Activated CD8-positive, alpha-beta memory T cell treated with anti-CD3 and anti-CD28 coated beads for 4 hours (primary cell): ENCODE measurements at regions not wholly inside any gene's neighbourhood (a gene's known extent, or its start where the extent isn't known, plus 50 kb on each side); places are given as distances from the start of the nearest gene placed in this dataset.
"Not testable (repeated sequence)": the region's sequence is repeated elsewhere in the genome, so short reads cannot be mapped to it uniquely, and the experiment has no call there.

Experiments
- DNase-seq, 2 donors: peaks; one replicate each; pipeline ENCODE4 v3.0.0-alpha.2; 2020; ENCODE audit warnings: low read depth in 2 of 2

DNA sequence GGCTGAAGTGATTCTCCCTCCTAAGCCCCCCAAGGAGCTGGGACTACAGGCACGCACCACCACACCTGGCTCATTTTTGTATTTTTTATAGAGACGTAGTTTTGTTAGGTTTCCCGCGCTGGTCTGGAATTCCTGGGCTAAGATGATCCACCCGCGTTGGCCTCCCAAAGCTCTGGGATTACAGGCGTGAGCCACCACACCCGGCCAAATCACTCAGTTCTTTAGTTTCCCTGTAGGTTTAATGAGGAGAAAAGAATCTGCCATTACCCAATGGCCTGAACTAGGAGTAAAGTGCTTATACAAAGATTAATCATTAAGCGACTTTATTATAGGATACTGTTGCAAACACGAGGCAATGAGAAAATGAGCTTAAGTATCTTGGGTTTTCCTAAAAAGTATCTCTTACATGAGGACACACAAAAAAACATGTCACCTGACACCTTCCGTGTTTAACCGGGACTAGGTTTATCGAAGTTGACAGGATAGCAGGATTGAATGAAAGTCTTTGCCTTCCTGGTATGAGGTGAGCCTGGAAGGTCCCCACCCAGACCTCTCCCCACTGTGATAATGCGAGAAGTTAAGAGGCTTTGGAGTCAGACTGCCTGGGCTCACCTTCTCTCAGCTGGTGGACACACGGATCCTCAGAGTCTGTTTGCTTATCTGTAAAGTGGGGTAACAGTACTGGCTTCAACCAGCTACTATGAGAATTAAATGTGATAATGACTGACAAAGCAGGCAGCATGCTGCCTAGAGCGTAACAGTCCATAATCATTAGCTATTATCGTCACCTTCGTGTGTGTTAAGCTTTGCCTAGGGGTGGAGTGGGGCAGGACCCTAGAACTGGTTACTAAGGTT, 133.5 kb upstream of the KRAS start:
- no peak for DNase-seq

DNA sequence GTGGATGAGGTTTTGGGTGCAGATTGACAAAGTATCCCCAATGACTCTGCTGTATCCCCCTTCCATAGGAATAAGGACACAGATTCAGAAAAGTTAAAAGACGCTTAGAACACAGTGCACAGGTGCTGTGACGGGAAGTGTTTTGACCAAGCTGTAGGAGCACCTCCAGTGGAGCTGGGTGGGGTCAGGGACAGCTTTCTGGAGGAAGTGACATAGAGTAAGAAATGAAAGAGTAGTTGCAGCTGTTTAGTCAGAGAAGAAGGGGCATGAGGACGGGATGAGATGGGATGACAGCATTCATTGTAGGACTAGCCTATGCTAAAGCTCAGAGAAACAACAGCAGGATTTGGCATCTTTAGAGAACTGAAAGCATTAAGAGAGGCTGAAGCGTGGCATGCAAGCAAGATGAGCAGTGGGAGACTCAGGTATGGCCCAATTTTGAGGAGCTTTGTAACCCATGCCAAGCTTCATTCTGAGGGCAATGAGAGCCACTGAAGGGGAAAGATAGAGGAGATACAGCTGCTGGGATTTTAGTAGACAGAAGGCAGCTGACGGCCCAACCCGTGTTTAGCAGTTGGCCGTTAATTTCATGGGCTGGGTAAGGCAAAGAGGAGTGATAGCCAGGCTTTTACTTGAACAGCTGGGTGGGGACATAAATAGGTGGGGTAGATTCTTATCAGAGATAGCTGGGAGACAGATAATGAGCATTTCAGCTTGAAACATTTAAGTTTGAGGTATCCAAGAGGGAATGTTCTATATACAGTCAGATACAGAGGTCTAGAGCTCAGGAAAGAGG, 131.8 kb upstream of the KRAS start:
- no peak for DNase-seq

DNA sequence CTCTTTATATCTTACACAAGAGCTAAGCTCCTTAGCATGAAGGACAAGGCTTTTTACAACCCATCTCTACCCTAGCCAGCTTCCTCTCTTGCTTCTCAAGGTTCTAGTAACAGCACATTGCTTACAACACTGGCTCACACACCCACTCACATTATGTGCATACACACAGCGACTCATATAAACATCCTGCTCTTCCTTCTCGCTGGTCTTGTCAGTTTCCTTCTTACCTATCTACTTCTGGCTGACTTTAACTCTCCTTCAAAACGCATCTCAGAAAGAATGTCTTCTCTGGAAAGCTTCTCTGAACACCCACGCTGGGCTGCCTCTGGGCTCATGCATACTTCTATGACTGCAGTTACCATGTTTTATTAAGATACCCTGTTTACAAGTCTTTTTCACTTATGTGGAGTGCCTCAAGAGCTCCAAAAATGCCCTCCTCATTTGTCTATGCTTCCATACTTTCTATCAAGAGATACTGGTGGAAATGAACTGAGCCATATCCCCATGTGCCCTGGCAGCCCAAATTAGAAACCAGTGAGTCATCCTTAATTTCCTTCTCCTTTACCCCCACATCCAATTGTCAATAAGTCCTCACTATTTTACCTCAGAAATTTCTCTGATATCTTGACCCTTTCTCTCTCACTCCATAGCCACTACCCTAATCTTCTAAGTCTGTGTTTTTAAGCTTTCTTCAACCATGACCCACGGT, 126.9 kb upstream of the KRAS start:
- no peak for DNase-seq

DNA sequence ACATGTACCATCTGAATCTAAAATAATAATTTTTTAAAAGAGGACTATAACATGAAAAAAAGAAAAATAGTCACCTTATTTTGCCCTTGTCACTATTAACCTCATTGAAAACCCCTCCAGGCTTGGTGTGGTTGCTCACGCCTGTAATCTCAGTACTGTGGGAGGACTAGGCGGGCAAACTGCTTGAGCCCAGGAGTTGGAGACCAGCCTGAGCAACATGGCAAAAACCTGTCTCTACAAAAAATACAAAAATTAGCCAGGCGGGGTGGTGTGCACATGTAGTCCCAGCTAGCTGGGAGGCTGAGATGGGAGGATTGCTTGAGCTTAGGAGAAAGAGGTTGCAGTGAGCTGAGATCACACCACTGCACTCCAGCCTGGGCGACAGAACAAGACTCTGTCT, 126.3 kb upstream of the KRAS start:
- DNase-seq = no peak

DNA sequence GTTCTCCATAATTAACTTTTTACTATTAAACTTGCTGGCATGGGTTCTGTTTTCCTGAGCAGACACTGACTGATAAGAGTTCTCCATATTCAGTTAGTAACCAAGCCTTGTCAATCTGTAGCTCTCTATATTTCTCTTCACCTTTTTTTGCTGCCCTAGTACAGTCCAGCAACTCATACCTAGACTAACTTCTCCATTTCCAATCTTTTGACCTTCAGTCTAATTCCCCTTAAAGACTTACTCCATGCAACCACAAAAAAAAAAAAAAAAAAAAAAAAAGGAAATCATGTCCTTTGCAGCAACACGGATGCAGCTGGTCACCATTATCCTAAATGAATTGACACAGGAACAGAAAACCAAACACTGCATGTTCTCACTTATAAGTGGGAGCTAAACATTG, 125.7 kb upstream of the KRAS start:
- DNase-seq = no peak

DNA sequence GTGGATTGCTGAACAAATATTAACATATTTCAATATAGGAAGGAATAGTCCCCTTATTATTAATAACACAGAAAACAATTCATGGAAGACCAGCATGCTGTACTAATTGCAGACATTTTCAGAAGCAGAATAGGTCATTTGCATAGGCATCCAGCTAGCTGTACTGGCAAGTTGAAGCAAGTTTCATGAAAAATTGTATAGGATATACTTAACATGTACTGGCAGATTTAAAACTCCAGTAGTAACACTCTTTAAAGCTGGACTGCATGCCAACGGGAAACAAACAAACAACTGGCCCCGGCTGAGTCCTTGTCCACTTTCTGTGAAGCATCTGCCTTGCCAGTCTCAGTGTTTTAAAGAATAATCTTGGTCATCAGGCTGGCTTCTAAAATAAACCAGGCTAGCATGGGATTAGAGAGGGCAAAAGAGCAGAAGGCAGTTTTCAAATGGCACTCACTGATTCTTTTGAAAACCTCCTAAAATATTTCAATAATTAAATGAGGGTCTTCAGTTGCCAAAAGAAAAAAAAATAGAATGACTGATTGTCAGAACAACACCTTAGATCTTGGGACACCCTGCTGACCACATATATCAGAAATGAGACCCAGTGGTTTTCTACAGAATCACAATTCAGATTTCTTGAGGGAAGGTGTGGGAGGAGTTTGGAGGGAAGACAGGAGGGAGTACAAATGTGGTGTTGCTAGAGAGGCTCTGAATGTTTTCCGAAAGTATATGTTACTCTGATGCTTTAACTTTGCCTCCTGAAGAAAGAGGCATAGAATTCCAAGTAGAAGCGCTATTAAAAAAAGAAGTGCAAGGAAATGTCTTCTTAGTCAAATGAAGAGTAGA, 122.5 kb upstream of the KRAS start:
- DNase-seq = no peak

DNA sequence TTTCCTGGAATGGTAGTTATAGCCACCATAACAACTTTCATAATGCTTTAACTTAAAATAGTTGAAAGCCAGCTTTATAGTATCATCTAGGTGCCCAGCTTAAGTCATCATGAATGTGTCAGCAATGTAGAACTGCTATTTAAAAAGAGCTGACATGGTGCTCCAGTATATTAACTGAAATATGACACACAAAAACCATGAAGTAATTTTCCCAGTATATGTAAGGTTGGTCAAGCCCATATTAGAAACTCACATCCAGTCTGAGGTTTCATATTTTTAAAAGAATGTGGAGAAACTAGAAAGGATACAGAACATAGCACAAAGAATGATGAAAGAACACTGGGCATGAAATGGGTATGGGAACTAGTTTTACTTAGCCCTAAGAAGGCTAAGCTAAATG, 121.3 kb upstream of the KRAS start:
- no peak for DNase-seq

DNA sequence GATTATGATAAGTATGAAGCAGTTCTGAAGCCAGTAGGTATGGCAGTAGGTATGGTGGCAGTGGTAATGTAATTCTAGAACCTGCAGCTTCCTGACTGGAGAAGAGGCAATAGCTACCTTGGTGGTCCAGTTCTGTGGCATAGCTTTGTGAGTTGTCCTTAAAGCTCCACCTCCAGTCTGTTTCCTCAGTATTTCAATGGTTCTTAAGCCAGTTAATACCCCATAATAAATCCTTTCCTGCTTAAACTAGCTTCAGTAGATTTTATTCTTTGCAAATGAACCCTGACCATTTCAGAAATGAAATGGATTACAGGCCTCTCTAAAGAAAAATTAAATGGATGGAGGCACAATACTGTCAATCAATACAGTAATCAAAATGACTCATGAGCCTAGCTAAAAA, 117.8 kb upstream of the KRAS start:
- no peak for DNase-seq

DNA sequence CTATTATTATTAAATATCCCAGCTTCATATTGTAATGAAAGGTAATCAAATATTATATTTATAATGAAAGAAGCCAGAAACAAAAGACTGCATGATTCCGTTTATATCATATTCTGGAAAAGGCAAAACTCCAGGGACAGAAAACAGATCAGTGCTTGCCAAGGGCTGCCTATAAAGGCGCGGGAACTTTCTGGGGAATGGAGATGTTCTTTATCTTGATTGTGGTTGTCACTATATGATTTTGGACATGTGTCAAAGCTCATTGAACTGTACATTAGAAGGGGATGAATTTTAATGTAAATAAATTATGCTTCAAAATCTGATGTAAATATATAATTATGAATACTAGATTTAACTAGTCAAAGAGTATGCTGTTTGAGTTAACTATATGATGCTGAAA, 115.4 kb upstream of the KRAS start:
- no peak for DNase-seq

DNA sequence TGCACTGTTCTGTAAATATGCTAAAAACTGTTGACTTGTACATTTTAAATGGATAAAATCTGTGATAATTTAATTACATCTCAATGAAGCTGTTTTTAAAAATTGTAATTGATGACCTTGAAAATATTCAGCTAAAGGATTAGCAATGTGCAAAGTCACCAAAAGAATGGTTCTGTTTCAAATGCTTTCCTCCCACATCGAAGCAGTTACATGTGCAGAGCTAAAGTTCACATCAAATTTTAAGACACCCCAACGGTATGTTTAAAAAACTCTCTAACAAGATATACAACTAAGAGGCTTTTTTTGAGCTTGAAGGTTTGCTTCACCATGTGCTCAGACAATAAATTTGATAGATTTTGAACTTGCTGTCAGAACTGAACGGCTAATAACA, 114.6 kb upstream of the KRAS start:
- DNase-seq = no peak

DNA sequence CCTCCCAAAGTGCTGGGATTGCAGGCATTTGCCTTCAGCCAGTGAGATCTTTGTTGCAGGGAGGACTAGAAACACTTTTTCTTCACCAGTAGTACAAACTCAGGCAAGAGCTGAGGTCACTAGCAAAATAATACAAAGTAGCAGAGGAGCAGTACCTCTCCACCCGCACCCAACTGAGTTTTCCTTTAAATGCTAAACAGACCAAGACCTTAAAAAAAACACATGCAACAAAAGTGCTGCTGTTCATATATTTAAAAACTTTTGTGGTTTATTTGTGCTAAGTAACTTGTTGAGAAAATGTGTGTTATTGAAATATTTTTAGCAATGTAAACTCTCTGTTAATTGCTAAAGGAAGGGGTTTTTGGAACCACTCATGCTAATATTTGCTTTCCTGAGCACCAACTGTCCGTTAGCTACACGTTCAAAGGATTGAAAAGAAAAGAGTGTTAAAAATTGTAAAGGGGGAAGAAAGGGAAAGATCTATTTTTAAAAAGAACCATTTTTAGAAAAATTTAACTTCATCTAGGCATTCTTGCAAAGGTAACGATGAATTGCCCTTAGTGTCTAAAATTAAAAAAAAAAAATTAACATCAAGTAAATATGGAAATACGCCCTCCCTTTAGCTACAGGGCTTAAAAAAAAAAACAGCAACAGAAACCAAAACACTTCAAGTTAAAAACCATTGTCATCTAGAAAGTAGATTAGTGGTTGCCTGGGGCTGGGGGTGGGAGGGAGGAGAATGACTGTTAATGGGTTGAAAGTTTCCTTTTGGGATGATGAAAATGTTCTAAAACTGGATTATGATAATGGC, 114.0 kb upstream of the KRAS start:
- no peak for DNase-seq

DNA sequence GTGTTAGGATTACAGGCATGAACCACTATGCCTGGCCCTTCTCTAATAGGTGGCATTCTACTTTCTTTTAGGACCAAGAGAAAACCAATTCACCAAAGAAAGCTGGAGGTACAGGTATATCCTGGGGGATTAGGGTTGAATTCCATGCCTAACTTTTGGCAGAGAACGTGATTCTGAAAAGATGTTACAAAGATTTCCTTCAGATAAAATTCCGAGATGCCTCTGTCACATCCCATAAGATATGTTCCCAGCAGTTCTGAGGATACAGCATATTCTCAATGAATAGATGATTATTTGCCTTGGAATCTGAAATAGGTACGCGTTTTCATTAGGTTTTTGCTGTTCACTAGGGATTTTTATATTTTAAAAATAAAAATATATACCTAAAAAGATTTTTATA, 111.9 kb upstream of the KRAS start:
- no peak for DNase-seq

DNA sequence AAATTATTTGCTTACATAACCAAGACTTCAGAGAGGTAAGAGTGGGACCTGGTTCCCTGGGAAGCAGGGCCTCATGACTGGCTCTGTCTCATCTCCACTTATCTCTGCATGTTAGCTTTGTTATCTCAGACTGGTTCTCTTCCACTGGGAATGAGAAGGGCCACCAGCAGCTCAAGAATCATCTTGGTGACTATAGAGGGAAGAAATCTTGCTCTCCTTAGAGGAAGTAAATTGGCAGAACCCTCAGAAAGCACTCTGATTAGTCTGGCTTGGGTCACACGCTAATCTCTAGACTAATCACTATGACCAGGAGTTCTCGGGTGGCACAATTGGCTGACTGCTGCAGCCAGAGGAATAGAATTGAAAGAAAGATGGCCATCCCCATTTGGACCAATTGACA, 110.8 kb upstream of the KRAS start:
- no peak for DNase-seq

DNA sequence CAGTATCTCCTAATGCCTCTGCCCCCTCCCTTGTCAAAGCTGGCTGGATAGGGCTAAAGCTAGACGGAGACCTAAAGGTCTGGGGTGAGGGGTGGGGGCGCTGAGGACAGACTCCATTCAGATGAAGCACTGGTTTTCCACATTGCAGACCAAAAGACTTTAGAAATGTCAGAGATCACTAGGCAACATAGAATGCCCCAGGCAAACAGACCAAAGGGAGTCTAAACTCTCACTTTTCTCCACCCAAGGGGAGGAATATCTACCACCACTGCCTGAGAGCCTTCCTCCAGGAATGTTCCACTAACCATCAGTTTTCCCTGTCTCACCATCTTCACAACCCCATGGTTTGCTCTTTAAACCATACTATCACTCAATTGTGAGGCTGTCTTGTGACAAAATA, 106.9 kb upstream of the KRAS start:
- no peak for DNase-seq

DNA sequence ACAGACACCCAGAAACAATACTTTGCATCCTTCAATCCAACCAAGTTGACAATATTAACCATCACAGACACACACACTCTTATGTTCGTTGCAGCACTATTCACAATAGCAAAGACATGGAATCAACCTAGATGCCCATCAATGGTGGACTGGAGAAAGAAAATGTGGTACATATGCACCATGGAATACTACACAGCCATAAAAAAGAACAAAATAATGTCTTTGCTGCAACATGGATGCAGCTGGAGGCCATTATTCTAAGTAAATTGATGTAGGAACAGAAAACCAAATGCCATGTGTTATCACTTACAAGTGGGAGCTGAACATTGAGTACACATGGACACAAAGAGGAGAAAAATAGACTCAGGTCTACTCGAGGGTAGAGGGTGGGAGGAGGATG, 102.2 kb upstream of the KRAS start:
- DNase-seq = not testable (repeated sequence)

DNA sequence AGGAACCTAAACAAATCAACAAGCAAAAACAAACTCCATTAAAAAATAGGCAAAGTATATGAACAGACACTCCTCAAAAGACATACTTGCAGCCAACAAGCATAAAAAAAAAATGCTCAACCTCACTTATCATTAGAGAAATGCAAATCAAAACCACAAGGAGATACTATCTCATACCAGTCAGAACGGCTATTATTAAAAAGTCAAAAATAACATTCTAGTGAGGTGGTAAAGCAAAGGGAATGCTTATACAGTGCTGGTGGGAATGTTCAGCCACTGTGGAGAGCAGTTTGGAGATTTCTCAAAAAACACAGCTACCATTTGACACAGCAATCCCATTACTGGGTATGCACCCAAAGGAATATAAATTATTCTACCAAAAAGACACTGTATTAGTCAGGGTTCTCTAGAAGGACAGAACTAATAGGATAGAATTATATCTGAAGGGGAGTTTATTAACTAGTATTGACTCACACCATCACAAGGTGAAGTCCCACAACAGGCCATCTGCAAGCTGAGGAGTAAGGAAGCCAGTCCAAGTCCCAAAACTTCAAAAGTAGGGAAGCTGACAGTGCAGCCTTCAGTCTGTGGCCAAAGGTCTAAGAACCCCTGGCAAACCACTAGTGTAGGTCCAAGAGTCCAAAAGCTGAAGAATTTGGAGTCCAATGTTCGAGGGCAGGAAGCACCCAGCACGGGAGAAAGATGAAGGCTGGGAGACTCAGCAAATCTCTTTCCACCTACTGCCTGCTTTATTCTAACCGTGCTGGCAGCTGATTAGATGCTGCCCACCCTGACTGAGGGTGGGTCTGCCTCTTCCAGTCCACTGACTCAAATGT, 101.6 kb upstream of the KRAS start:
- DNase-seq = no peak

DNA sequence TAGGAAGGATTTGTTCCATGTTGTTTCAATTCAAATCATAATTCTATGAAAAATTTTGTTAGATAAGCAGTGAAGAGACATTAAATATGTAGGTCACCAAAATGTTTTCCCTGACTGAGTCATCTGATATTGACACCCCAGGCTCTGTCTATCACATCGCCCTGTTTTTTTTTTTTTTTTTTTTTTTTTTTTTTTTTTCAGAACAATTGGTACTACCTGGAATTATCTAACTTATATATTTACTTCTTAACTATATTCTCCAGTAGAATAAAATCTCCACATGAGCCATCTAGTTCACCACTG, 97.8 kb upstream of the KRAS start:
- DNase-seq = no peak

DNA sequence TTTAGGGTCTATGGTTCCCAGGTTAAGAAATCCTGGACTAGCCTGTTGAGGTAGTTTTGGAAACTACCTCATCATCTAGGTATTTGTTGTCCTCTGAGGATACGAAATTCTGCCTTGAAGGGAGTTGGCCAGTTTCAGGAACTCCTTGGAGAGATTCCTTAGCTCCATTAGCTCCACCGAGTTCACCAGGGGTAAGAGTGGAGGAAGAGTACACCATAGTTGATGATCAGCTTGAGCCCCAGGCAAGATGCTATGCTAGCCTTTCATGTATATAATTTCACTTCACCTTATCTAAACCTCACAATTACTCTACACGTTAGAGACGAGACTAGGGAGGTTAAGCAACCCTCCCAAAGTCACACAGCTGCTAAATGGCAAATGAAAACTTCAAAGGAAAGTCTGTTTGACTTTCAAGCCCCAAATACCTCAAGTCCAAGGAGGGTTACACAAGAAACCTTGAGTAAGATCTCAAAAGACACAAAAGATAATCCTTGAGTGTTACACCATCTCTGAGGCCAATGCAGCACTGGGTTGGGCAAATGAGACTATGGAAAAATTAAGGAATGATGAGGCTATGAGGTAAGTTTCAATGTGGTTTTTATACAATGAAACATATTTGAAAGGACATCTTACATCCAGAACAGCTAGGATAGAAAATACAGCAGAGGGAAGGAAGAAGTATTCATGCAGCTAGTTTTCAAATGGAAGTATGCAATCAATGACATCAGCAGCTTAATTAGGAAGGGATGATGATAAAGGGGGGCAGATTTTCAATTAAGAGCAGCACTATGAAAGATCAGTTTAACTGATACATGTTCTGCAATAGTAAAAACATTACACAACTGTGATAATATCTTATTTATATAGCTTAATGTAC, 97.2 kb upstream of the KRAS start:
- no peak for DNase-seq

DNA sequence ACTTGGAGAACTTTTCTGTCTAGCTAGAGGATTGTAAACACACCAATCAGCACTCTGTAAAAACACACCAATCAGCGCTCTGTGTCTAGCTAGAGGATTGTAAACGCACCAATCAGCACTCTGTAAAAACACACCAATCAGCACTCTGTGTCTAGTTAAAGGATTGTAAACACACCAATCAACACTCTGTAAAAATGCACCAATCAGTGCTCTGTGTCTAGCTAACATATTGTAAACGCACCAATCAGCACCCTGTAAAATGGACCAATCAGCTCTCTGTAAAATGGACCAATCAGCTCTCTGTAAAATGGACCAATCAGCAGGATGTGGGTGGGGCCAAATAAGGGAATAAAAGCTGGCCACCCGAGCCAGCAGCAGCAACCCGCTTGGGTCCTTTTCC, 91.1 kb upstream of the KRAS start:
- not testable (repeated sequence) for DNase-seq
